ENCODE measurements at regions not wholly inside any gene's neighbourhood (a gene's known extent, or its start where the extent isn't known, plus 50 kb on each side); places are given as distances from the start of the nearest gene placed in this dataset.

DNA sequence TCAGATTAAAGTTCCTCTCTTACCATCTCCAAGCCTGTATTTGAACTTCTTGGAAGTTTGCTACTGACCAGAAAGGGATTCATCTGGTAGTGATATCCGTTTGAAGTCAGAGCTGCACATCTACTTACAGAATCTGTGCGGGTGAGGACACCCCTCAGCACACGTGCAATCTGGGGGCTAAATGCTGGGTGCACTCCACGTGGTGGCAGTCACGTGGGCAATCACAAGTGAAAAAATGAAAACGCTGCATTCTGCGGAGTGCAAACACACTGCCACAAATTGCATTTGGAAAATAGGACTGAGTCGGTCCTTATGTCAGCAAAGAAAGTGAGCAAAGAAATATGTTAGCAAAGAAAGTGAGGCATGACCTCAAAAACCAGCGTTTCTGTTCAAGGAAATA is 76.1 kb upstream of the GYPC start:
- no peaks in the 10 kb centered on the region for H3K27me3 ChIP-seq (ENCODE audit: control insufficient read depth in 1 of 2, insufficient read depth in 2 of 2, low read length in 2 of 2)
- no peak overlapping the region for H3K9ac ChIP-seq (ENCODE audit: low read depth in 1 of 2, low read length in 2 of 2)
- H3K27ac ChIP-seq (ENCODE audit: low read depth, low read length), result no peak overlapping the region
- no peak overlapping the region for H3K4me3 ChIP-seq (ENCODE audit: low read depth in 1 of 2, low read length in 2 of 2)
- no peaks in the 10 kb centered on the region for H3K9me3 ChIP-seq (ENCODE audit: control insufficient read depth in 1 of 2, low read length in 2 of 2)
- H3K36me3 ChIP-seq (ENCODE audit: control insufficient read depth in 1 of 2, insufficient read depth in 2 of 2, low read length in 2 of 2), result no peaks in the 10 kb centered on the region
- H3K4me1 ChIP-seq (ENCODE audit: control insufficient read depth in 1 of 2, insufficient read depth in 2 of 2, low read length in 2 of 2), result no peaks in the 10 kb centered on the region

DNA sequence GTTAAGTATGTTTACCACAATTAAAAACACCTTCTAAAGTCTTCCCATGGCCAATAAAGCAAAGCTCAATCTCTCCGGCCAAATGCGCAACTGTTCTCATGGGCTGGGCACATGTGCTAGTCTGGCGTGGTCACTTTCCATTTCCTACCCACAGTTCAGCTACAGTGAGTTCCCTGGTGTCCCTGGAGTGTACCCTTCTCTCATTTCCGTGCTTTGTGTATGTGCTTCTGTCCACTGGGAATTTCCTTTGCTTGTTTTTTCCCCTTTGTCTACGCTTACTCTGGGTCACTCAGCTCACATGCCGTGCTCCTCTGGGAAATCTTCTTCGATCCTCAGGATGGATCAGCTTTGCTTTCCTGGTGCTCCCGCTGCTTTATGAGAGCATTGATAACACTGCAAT is 69.6 kb upstream of the GYPC start:
- H3K9ac ChIP-seq (ENCODE audit: low read depth in 1 of 2, low read length in 2 of 2), result no peak overlapping the region
- no peak overlapping the region for H3K27ac ChIP-seq (ENCODE audit: low read depth, low read length)
- H3K36me3 ChIP-seq (ENCODE audit: control insufficient read depth in 1 of 2, insufficient read depth in 2 of 2, low read length in 2 of 2), result no peaks in the 10 kb centered on the region
- no peak overlapping the region for H3K4me3 ChIP-seq (ENCODE audit: low read depth in 1 of 2, low read length in 2 of 2)
- no peaks in the 10 kb centered on the region for H3K27me3 ChIP-seq (ENCODE audit: control insufficient read depth in 1 of 2, insufficient read depth in 2 of 2, low read length in 2 of 2)
- H3K9me3 ChIP-seq (ENCODE audit: control insufficient read depth in 1 of 2, low read length in 2 of 2), result no peaks in the 10 kb centered on the region
- H3K4me1 ChIP-seq (ENCODE audit: control insufficient read depth in 1 of 2, insufficient read depth in 2 of 2, low read length in 2 of 2), result no peaks in the 10 kb centered on the region

DNA sequence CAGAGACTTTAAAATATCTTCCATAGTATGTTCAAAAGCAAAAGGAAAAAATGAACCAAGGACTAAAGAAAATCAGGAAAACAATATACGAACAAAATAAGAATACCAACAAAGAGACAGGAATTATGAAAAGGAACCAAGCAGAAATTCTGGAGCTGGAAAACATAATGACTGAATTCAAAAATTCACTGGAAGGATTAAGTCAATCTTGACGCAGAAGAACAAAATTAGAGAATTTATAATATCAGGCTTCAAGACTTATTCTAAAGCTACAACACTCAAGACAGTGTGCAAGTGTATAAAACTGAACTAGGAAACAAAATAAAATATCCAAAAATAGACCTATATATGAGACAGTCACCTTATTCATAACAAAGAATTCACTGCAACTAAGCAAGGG is 56.9 kb upstream of the GYPC start:
- Histone ChIP-seq H3K27me3 (ENCODE audit: control insufficient read depth in 1 of 2, insufficient read depth in 2 of 2, low read length in 2 of 2) (no peaks in the 10 kb centered on the region), H3K9ac (ENCODE audit: low read depth in 1 of 2, low read length in 2 of 2) (no peak overlapping the region), H3K36me3 (ENCODE audit: control insufficient read depth in 1 of 2, insufficient read depth in 2 of 2, low read length in 2 of 2) (no peaks in the 10 kb centered on the region), H3K27ac (ENCODE audit: low read depth, low read length) (no peak overlapping the region), H3K4me3 (ENCODE audit: low read depth in 1 of 2, low read length in 2 of 2) (no peak overlapping the region), H3K4me1 (ENCODE audit: control insufficient read depth in 1 of 2, insufficient read depth in 2 of 2, low read length in 2 of 2) (no peaks in the 10 kb centered on the region), H3K9me3 (ENCODE audit: control insufficient read depth in 1 of 2, low read length in 2 of 2) (no peaks in the 10 kb centered on the region)

DNA sequence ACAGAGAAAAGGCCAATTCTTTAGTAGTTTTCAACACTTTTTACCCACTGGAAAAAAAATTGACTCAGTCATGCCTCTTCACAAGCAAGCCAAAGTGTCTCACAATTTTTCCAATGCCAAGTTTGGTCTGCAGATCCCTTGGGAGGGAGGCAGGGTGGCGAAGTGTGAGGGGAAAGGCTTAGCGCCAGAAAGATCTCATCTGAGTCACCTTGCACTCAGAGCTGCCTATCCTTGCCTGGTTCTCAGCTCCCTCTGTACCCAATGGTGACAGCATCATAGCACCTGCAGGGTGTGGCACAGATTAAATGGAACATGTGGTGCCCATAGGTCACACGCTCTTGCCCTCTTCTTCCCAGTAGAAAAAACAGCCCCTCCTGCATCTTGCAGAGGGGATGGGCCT is 55.2 kb upstream of the GYPC start:
- no peaks in the 10 kb centered on the region for H3K36me3 ChIP-seq (ENCODE audit: control insufficient read depth in 1 of 2, insufficient read depth in 2 of 2, low read length in 2 of 2)
- H3K9me3 ChIP-seq (ENCODE audit: control insufficient read depth in 1 of 2, low read length in 2 of 2), result no peaks in the 10 kb centered on the region
- H3K27ac ChIP-seq (ENCODE audit: low read depth, low read length), result no peak overlapping the region
- H3K9ac ChIP-seq (ENCODE audit: low read depth in 1 of 2, low read length in 2 of 2), result no peak overlapping the region
- H3K4me1 ChIP-seq (ENCODE audit: control insufficient read depth in 1 of 2, insufficient read depth in 2 of 2, low read length in 2 of 2), result no peaks in the 10 kb centered on the region
- H3K27me3 ChIP-seq (ENCODE audit: control insufficient read depth in 1 of 2, insufficient read depth in 2 of 2, low read length in 2 of 2), result no peaks in the 10 kb centered on the region
- H3K4me3 ChIP-seq (ENCODE audit: low read depth in 1 of 2, low read length in 2 of 2), result no peak overlapping the region

DNA sequence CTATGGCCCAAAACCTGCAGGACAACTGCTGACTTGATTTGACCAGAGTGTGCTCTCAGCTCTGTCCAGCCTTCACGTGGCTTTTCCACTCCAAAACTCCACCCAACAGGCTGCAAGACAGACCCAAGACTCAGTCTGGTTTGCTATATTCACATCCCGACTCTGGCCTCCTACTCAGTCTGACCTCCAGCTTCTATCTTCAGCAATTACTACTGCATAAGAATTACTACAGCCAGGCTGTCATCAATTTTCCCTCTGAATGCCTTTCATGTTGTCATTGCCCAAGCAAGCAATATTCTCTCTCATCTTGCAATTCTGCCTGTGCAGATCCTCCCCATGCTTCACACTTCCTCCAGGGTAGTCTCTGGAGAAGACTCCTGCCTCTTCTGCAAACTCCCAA is 53.6 kb upstream of the GYPC start:
- H3K9ac ChIP-seq (ENCODE audit: low read depth in 1 of 2, low read length in 2 of 2), result no peak overlapping the region
- no peak overlapping the region for H3K4me3 ChIP-seq (ENCODE audit: low read depth in 1 of 2, low read length in 2 of 2)
- no peaks in the 10 kb centered on the region for H3K4me1 ChIP-seq (ENCODE audit: control insufficient read depth in 1 of 2, insufficient read depth in 2 of 2, low read length in 2 of 2)
- no peaks in the 10 kb centered on the region for H3K27me3 ChIP-seq (ENCODE audit: control insufficient read depth in 1 of 2, insufficient read depth in 2 of 2, low read length in 2 of 2)
- no peak overlapping the region for H3K27ac ChIP-seq (ENCODE audit: low read depth, low read length)
- no peaks in the 10 kb centered on the region for H3K36me3 ChIP-seq (ENCODE audit: control insufficient read depth in 1 of 2, insufficient read depth in 2 of 2, low read length in 2 of 2)
- H3K9me3 ChIP-seq (ENCODE audit: control insufficient read depth in 1 of 2, low read length in 2 of 2), result peaks cover 0 to 2% of the 10 kb centered on the region in 2 donors
